SU-DHL-6 (cell line): ENCODE measurements at regions not wholly inside any gene's neighbourhood (a gene's known extent, or its start where the extent isn't known, plus 50 kb on each side); places are given as distances from the start of the nearest gene placed in this dataset.

Experiments used
- H2AFZ ChIP-seq: fragments of 200-600 bp; sonication (generic); 2 replicates; pipeline ENCODE4 v1.6.1; 2014; ENCODE audit warnings: low read depth, mild to moderate bottlenecking, moderate library complexity, mixed read lengths, antibody characterized with exemption, low read length; ENCODE audit not compliant: severe bottlenecking
- H3F3A ChIP-seq: fragments of 200-600 bp; shearing (Covaris generic); 2 replicates; pipeline ENCODE4 v1.6.0; 2016; ENCODE audit warnings: antibody characterized with exemption, mild to moderate bottlenecking; ENCODE audit not compliant: insufficient read depth
- H3K27ac ChIP-seq: fragments of 200-600 bp; sonication (generic); 2 replicates; pipeline ENCODE4 v1.5.1; 2016; ENCODE audit warnings: low read depth, mild to moderate bottlenecking, low read length, moderate library complexity, mixed read lengths
- H3K27me3 ChIP-seq: fragments of 200-600 bp; sonication (generic), shearing (Covaris generic); 2 replicates; pipeline ENCODE4 v1.6.0; 2014; ENCODE audit warnings: mild to moderate bottlenecking, low read length
- H3K36me3 ChIP-seq: fragments of 200-600 bp; sonication (generic); 2 replicates; pipeline ENCODE4 v1.6.1; 2014; ENCODE audit warnings: mild to moderate bottlenecking, low read length, mixed read lengths
- H3K4me2 ChIP-seq: fragments of 300-600, 200-600 bp; shearing (Covaris generic), sonication (generic); 2 replicates; pipeline ENCODE4 v1.6.0; 2014; ENCODE audit warnings: low read length, low read depth, mild to moderate bottlenecking; ENCODE audit not compliant: poor library complexity, severe bottlenecking
- H3K4me3 ChIP-seq: fragments of 200-600 bp; sonication (generic); 2 replicates; pipeline ENCODE4 v1.5.1; 2014; ENCODE audit warnings: antibody characterized with exemption, low read length, mild to moderate bottlenecking, mixed read lengths; ENCODE audit not compliant: insufficient read depth, poor library complexity, severe bottlenecking
- H3K79me2 ChIP-seq: fragments of 200-600 bp; sonication (generic); 2 replicates; pipeline ENCODE4 v1.6.1; 2014; ENCODE audit warnings: mild to moderate bottlenecking, low read length, moderate library complexity; ENCODE audit not compliant: insufficient read depth
- H3K9ac ChIP-seq: fragments of 200-600 bp; sonication (generic); 2 replicates; pipeline ENCODE4 v1.7.0; 2014; ENCODE audit warnings: mild to moderate bottlenecking, low read length
- H3K9me2 ChIP-seq: fragments of 200-600 bp; sonication (generic); replicated peaks from 2 replicates; pipeline ENCODE4 v1.6.1; 2014; ENCODE audit warnings: low read length; ENCODE audit not compliant: insufficient read depth
- H3K9me3 ChIP-seq: fragments of 200-600 bp; sonication (generic); 2 replicates; pipeline ENCODE4 v1.6.1; 2014; ENCODE audit warnings: low read length, mixed read lengths; ENCODE audit not compliant: insufficient read depth
- H4K20me1 ChIP-seq: fragments of 200-600 bp; sonication (generic); 2 replicates; pipeline ENCODE4 v1.6.1; 2014; ENCODE audit warnings: low read depth, mild to moderate bottlenecking, antibody characterized with exemption, low read length, moderate library complexity, mixed read lengths
- EZH2phosphoT487 ChIP-seq: fragments of 200-600 bp; sonication (generic), shearing (Covaris generic); conservative IDR thresholded peaks from 2 replicates; pipeline ENCODE4 v1.6.1; 2018; ENCODE audit warnings: mild to moderate bottlenecking, antibody characterized with exemption, low read length, moderate library complexity, mixed read lengths
- TF ChIP-seq, protein P1 (sequence below): fragments of 200-600 bp; sonication (generic); IDR thresholded peaks from one replicate; pipeline ENCODE4 v1.5.1; 2017; ENCODE audit warnings: antibody characterized with exemption, mild to moderate bottlenecking, low read length, moderate library complexity; ENCODE audit not compliant: insufficient read depth, poor library complexity, severe bottlenecking

DNA sequence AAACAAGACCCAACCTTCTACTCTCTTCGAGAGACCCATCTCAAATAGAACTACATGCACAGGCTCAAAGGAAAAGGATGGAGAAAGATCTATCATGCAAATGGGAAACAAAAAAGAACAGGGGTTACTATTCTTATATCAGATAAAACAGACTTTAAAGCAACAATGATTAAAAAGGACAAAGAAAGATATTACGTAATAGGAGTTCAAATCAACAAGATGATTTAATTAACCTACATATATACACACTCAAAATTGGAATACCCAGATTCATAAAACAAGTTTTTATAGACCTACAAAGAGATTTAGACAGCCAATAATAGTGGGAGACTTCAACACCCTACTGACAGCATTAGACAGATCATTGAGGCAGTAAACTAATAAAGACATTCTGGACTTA is 536.6 kb upstream of the RAG2 start:
- H3K27me3 ChIP-seq: no peaks in the 10 kb centered on the region
- H3K36me3 ChIP-seq: no peaks in the 10 kb centered on the region
- no peaks in the 10 kb centered on the region; the same call in 1 of the 2 replicates for H3K9me3 ChIP-seq
- H3F3A ChIP-seq: no peaks in the 10 kb centered on the region
- no peak for TF ChIP-seq EZH2phosphoT487
- TF ChIP-seq, protein P1, sequence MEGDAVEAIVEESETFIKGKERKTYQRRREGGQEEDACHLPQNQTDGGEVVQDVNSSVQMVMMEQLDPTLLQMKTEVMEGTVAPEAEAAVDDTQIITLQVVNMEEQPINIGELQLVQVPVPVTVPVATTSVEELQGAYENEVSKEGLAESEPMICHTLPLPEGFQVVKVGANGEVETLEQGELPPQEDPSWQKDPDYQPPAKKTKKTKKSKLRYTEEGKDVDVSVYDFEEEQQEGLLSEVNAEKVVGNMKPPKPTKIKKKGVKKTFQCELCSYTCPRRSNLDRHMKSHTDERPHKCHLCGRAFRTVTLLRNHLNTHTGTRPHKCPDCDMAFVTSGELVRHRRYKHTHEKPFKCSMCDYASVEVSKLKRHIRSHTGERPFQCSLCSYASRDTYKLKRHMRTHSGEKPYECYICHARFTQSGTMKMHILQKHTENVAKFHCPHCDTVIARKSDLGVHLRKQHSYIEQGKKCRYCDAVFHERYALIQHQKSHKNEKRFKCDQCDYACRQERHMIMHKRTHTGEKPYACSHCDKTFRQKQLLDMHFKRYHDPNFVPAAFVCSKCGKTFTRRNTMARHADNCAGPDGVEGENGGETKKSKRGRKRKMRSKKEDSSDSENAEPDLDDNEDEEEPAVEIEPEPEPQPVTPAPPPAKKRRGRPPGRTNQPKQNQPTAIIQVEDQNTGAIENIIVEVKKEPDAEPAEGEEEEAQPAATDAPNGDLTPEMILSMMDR: no peak
- no peak overlapping the region for H3K4me3 ChIP-seq
- no peaks in the 10 kb centered on the region for H3K79me2 ChIP-seq
- no peak overlapping the region for H3K9ac ChIP-seq
- no peak overlapping the region for H3K4me2 ChIP-seq
- H3K27ac ChIP-seq: no peak overlapping the region
- no peaks in the 10 kb centered on the region for H3K9me2 ChIP-seq
- no peaks in the 10 kb centered on the region for H4K20me1 ChIP-seq
- no peak overlapping the region for H2AFZ ChIP-seq

DNA sequence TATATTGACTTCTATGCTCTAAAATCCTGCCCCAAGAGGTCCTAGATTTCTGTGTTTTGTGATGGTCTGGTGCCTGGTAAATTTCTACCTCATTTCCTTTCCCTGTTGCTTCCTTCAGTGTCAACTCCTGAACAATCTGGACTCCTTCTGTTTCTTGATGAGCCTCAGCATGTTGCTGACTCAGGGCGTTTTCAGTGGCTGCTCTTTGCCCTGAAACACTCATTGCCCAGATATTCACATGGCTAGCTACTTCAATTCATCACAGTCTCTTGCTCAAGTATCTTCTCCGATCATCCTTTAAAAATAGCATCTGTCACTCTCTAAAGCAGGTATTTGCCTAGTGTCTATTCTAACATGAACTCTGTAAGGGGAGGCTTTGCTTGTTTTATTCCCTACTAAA is 526.3 kb upstream of the RAG2 start:
- Histone ChIP-seq H3K4me2 (no peak overlapping the region), H3K9me2 (no peaks in the 10 kb centered on the region), H3K79me2 (no peaks in the 10 kb centered on the region), H3K27ac (no peak overlapping the region), H3K9me3 (no peaks in the 10 kb centered on the region), H3K9ac (no peak overlapping the region), H3K27me3 (no peaks in the 10 kb centered on the region), H4K20me1 (no peaks in the 10 kb centered on the region), H3F3A (no peaks in the 10 kb centered on the region), H3K36me3 (no peaks in the 10 kb centered on the region), H2AFZ (no peak overlapping the region), H3K4me3 (no peak overlapping the region)
- TF ChIP-seq EZH2phosphoT487: no peak
- TF ChIP-seq, protein P1: no peak

DNA sequence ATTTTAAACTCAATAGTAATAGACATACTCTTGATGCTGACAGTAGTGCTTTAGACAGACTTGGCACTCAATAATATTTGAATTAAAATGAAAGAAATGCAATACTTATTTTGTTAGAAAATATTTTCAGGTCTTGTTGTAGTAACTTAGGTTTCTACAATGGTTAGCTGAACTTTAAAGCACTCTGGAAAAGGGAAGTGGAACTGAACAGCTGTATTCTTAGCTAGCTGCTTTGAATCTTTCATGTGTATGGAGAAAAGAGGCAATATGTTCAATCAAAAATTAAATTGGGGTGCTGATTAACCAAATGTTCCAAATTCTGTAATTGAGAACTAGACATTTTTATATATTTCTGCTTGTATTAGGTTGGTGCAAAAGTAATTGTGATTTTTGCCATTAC is 517.9 kb upstream of the RAG2 start:
- H2AFZ ChIP-seq: no peak overlapping the region
- H3K9me3 ChIP-seq: no peaks in the 10 kb centered on the region
- H4K20me1 ChIP-seq: no peaks in the 10 kb centered on the region
- H3F3A ChIP-seq: no peaks in the 10 kb centered on the region
- no peak overlapping the region for H3K4me2 ChIP-seq
- H3K9me2 ChIP-seq: no peaks in the 10 kb centered on the region
- H3K4me3 ChIP-seq: no peak overlapping the region
- no peaks in the 10 kb centered on the region for H3K36me3 ChIP-seq
- H3K79me2 ChIP-seq: no peaks in the 10 kb centered on the region
- no peak for TF ChIP-seq EZH2phosphoT487
- TF ChIP-seq, protein P1: no peak
- no peak overlapping the region for H3K27ac ChIP-seq
- no peak overlapping the region for H3K9ac ChIP-seq
- no peaks in the 10 kb centered on the region for H3K27me3 ChIP-seq
